K562 (cell line): ENCODE measurements at regions not wholly inside any gene's neighbourhood (a gene's known extent, or its start where the extent isn't known, plus 50 kb on each side); places are given as distances from the start of the nearest gene placed in this dataset.

Source experiments
- ATAC-seq: fragments of 200-7000 bp; cut with Tn5 transposase; 3 replicates; pipeline ENCODE4 v1.9.1; 2020; ENCODE audit warnings: moderate library complexity
- BruUV-seq: library from RNA; stranded (reverse); fragments of 400-500 nt; replicated peaks from 2 replicates; lab custom pipeline; 2021; lab: Mats Ljungman, UMichigan
- CTCF ChIA-PET: fragments of 300-600 bp; formaldehyde crosslinking; extraction: SDS; loops from one replicate; lab custom pipeline; 2021; ENCODE audit warnings: low intra/inter-chr PET ratio; lab: Yijun Ruan, JAX
- POLR2A ChIA-PET: fragments of 300-600, 350-650 bp; sonication (Branson Sonifier 250); formaldehyde crosslinking; extraction: SDS; loops from one replicate; lab custom pipeline; 2021; ENCODE audit warnings: antibody characterized with exemption, inconsistent platforms; lab: Yijun Ruan, JAX
- DNase-seq, 4 experiments: peaks; one replicate each; pipeline versions ENCODE4 v3.0.0 to v3.0.0-alpha.2; 2011 to 2018; ENCODE audit warnings: low spot score in 3 of 4, mixed read lengths in 3 of 4; ENCODE audit errors: extremely low read depth in 1 of 4
- FAIRE-seq: peaks from 2 replicates; lab custom pipeline; 2011; peaks lifted over from hg19 to GRCh38; lab: Jason Lieb, UNC
- H2AFZ ChIP-seq: 2 replicates; pipeline ENCODE4 v1.6.0; 2011; ENCODE audit warnings: low read depth, low read length, control low read depth, inconsistent platforms
- H3K27ac ChIP-seq: fragments of 200-600 bp; 3 replicates; pipeline ENCODE4 v1.8.0; 2011; ENCODE audit warnings: low read depth, mild to moderate bottlenecking, control low read depth, inconsistent platforms, low read length, moderate library complexity, mixed read lengths; ENCODE audit errors: extremely low read depth
- H3K27me3 ChIP-seq, 2 experiments: fragments of 300-600 bp in 1 of 2; 2 replicates in 1 of 2; 3 replicates in 1 of 2; pipeline versions ENCODE4 v1.6.0 to v1.8.0; 2011; ENCODE audit warnings: inconsistent platforms in 2 of 2, low read length in 2 of 2, mild to moderate bottlenecking in 1 of 2, mixed read lengths in 1 of 2, moderate library complexity in 1 of 2; ENCODE audit not compliant: control insufficient read depth in 2 of 2, insufficient read depth in 2 of 2
- H3K36me3 ChIP-seq: fragments of 300-600 bp; 3 replicates; pipeline ENCODE4 v1.8.0; 2011; ENCODE audit warnings: mild to moderate bottlenecking, low read length, inconsistent platforms; ENCODE audit not compliant: control insufficient read depth, insufficient read depth
- H3K4me1 ChIP-seq, 2 experiments: fragments of 200-600 bp in 1 of 2; replicated peaks in 1 of 2; 2 replicates in 1 of 2; 3 replicates in 1 of 2; pipeline versions ENCODE4 v1.5.1 to v1.8.0; 2011; ENCODE audit warnings: inconsistent platforms in 2 of 2, low read length in 2 of 2, mild to moderate bottlenecking in 1 of 2, mixed read lengths in 1 of 2, moderate library complexity in 1 of 2; ENCODE audit not compliant: control insufficient read depth in 2 of 2, insufficient read depth in 2 of 2
- H3K4me2 ChIP-seq: 2 replicates; pipeline ENCODE4 v1.6.1; 2011; ENCODE audit warnings: low read length, control low read depth, inconsistent platforms, mixed read lengths; ENCODE audit not compliant: insufficient read depth
- H3K4me3 ChIP-seq: fragments of 200-600 bp; sonication (generic), shearing (Covaris generic); 2 replicates; pipeline ENCODE4 v1.5.1; 2016; ENCODE audit warnings: control low read depth, inconsistent platforms
- H3K79me2 ChIP-seq: fragments of 200-600 bp; 3 replicates; pipeline ENCODE4 v1.8.0; 2011; ENCODE audit warnings: low read length, inconsistent platforms; ENCODE audit not compliant: control insufficient read depth, insufficient read depth
- H3K9ac ChIP-seq, 2 experiments: 2 replicates each; pipeline versions ENCODE4 v1.6.0 to v1.6.1; 2011; ENCODE audit warnings: low read depth in 2 of 2, low read length in 2 of 2, control low read depth in 1 of 2, inconsistent platforms in 1 of 2, mild to moderate bottlenecking in 1 of 2, mixed read lengths in 1 of 2; ENCODE audit not compliant: insufficient read depth in 1 of 2
- H3K9me1 ChIP-seq: one replicate; pipeline ENCODE4 v1.6.0; 2011; ENCODE audit warnings: inconsistent platforms, mild to moderate bottlenecking, low read length, moderate library complexity; ENCODE audit not compliant: control insufficient read depth, insufficient read depth
- H3K9me3 ChIP-seq: replicated peaks from 2 replicates; pipeline ENCODE4 v1.5.1; 2011; ENCODE audit warnings: low read depth, low read length, inconsistent platforms; ENCODE audit not compliant: control insufficient read depth, insufficient read depth
- H4K20me1 ChIP-seq: replicated peaks from 2 replicates; pipeline ENCODE4 v1.6.1; 2011; ENCODE audit warnings: low read length, inconsistent platforms, mixed read lengths; ENCODE audit not compliant: control insufficient read depth, insufficient read depth
- CBFB ChIP-seq: sonication (generic); formaldehyde crosslinking; IDR thresholded peaks from 2 replicates; pipeline ENCODE4 v1.4.0; 2020; ENCODE audit warnings: mild to moderate bottlenecking, missing genetic modification reagents
- GATAD2A ChIP-seq: fragments of 450-650 bp; IDR thresholded peaks from 2 replicates; pipeline ENCODE4 v1.6.1; 2017
- NUFIP1 ChIP-seq: fragments of 450-650 bp; IDR thresholded peaks from 2 replicates; pipeline ENCODE4 v1.6.1; 2018; ENCODE audit not compliant: partially characterized antibody
- POU5F1 ChIP-seq: fragments of 150-350 bp; IDR thresholded peaks from 2 replicates; pipeline ENCODE4 v1.6.1; 2014; ENCODE audit warnings: borderline replicate concordance, low read length, low read depth, mild to moderate bottlenecking; ENCODE audit not compliant: partially characterized antibody
- RAD51 ChIP-seq: fragments of 450-650 bp; IDR thresholded peaks from 2 replicates; pipeline ENCODE4 v1.7.1; 2016; ENCODE audit warnings: low read depth, mild to moderate bottlenecking, borderline replicate concordance
- WGBS: fragments of 100-300 bp; shearing (Covaris generic); methylation state at CpG from one replicate; pipeline ENCODE4 v1.1.6; 2016; ENCODE audit warnings: low coverage, mixed read lengths; ENCODE audit not compliant: insufficient coverage; ENCODE audit errors: missing lambda C conversion rate; 5-methylcytosine and 5-hydroxymethylcytosine counted together
- in situ Hi-C: fragments of 300-500 bp; cut with MboI; formaldehyde crosslinking; loops from 4 replicates; pipeline ENCODE4 v1.15.0; 2018; ENCODE audit warnings: inconsistent platforms, mixed read lengths
- intact Hi-C: fragments of 100-400 bp; cut with micrococcal nuclease; formaldehyde crosslinking; loops from 2 replicates; pipeline ENCODE4 v1.14.2; 2022
- TF ChIP-seq, protein P1 (sequence below): sonication (generic); formaldehyde crosslinking; IDR thresholded peaks from 2 replicates; pipeline ENCODE4 v1.9.0; 2022; ENCODE audit warnings: mild to moderate bottlenecking, missing genetic modification reagents
- TF ChIP-seq, protein P2 (sequence below): fragments of 450-650 bp; conservative IDR thresholded peaks from 2 replicates; pipeline ENCODE4 v1.6.1; 2016; ENCODE audit warnings: missing genetic modification characterization, low read depth, mild to moderate bottlenecking, control low read depth, missing compliant biosample characterization
- TF ChIP-seq, protein P3 (sequence below): fragments of 200-600 bp; sonication (generic); IDR thresholded peaks from one replicate; pipeline ENCODE4 v1.6.1; 2012; ENCODE audit warnings: mild to moderate bottlenecking, low read depth, low read length, inconsistent platforms

DNA sequence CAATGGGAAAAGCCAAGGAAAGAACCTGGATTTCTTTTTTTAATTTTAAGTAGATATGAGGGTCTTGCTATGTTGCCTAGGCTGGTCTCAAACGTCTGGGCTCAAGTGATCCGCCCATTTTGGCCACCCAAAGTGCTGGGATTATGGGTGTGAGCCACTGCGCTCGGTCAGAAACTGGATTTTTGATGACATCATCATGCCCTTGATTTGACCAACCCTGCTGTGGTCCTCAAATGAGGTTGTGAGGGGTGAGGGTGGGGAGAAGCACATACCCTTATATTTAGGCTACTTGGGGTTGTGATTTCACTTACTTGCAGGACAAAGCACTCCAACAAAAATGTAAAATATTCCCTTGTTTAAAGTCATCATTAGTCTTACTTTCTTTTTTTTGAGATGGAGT is 70.4 kb downstream of the C3orf38 start (continued):
- TF ChIP-seq, protein P1, sequence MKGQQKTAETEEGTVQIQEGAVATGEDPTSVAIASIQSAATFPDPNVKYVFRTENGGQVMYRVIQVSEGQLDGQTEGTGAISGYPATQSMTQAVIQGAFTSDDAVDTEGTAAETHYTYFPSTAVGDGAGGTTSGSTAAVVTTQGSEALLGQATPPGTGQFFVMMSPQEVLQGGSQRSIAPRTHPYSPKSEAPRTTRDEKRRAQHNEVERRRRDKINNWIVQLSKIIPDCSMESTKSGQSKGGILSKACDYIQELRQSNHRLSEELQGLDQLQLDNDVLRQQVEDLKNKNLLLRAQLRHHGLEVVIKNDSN (CRISPR knock-in tag): no peak

DNA sequence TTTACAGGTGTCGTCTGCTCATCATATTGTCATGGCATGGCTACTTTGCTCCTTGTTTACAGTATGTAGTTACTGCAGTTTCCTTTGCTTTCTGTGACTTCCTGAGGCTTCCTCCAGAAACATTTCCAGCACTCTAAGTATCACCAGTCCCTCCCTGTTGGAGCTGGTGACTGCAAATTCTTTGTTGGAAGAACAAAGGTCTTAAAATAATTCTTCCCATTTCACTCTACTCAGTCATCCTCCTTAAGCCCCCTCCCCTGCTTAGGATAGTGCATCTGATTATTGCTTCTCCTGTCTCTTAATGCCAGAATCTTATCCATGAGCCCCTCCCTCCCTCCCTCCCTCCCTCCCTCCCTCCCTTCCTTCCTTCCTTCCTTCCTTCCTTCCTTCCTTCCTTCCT is 72.0 kb downstream of the C3orf38 start:
- POLR2A ChIA-PET: no interaction called here
- FAIRE-seq: no peak
- intact Hi-C loops (no loop called here), in situ Hi-C loops (loop anchor here (25.0 kb wide), 1 partner anchor 1866 kb away; no protein-coding TSS in a partner anchor)
- no peaks in the 10 kb centered on the region for H3K9me1 ChIP-seq
- no peak overlapping the region for H3K27ac ChIP-seq
- no peak for DNase-seq
- H3K9me3 ChIP-seq: no peaks in the 10 kb centered on the region
- no peaks in the 10 kb centered on the region for H3K79me2 ChIP-seq
- no peak overlapping the region for H3K4me3 ChIP-seq
- H4K20me1 ChIP-seq: no peaks in the 10 kb centered on the region
- H2AFZ ChIP-seq: no peak overlapping the region
- BruUV-seq: no TSS peak
- no peaks in the 10 kb centered on the region for H3K4me1 ChIP-seq
- H3K27me3 ChIP-seq: no peaks in the 10 kb centered on the region
- no peak overlapping the region for H3K4me2 ChIP-seq
- H3K36me3 ChIP-seq: no peaks in the 10 kb centered on the region
- no peak overlapping the region for H3K9ac ChIP-seq
- 0% methylated on average over 1 of the region's 1 CpG for WGBS
- CTCF ChIA-PET: no interaction called here
- no peak for ATAC-seq
- TF ChIP-seq CBFB (no peak), RAD51 (no peak), NUFIP1 (no peak), GATAD2A (no peak), POU5F1 (no peak)
- TF ChIP-seq, protein P2, sequence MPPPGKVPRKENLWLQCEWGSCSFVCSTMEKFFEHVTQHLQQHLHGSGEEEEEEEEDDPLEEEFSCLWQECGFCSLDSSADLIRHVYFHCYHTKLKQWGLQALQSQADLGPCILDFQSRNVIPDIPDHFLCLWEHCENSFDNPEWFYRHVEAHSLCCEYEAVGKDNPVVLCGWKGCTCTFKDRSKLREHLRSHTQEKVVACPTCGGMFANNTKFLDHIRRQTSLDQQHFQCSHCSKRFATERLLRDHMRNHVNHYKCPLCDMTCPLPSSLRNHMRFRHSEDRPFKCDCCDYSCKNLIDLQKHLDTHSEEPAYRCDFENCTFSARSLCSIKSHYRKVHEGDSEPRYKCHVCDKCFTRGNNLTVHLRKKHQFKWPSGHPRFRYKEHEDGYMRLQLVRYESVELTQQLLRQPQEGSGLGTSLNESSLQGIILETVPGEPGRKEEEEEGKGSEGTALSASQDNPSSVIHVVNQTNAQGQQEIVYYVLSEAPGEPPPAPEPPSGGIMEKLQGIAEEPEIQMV (tag): no peak
- TF ChIP-seq, protein P3, sequence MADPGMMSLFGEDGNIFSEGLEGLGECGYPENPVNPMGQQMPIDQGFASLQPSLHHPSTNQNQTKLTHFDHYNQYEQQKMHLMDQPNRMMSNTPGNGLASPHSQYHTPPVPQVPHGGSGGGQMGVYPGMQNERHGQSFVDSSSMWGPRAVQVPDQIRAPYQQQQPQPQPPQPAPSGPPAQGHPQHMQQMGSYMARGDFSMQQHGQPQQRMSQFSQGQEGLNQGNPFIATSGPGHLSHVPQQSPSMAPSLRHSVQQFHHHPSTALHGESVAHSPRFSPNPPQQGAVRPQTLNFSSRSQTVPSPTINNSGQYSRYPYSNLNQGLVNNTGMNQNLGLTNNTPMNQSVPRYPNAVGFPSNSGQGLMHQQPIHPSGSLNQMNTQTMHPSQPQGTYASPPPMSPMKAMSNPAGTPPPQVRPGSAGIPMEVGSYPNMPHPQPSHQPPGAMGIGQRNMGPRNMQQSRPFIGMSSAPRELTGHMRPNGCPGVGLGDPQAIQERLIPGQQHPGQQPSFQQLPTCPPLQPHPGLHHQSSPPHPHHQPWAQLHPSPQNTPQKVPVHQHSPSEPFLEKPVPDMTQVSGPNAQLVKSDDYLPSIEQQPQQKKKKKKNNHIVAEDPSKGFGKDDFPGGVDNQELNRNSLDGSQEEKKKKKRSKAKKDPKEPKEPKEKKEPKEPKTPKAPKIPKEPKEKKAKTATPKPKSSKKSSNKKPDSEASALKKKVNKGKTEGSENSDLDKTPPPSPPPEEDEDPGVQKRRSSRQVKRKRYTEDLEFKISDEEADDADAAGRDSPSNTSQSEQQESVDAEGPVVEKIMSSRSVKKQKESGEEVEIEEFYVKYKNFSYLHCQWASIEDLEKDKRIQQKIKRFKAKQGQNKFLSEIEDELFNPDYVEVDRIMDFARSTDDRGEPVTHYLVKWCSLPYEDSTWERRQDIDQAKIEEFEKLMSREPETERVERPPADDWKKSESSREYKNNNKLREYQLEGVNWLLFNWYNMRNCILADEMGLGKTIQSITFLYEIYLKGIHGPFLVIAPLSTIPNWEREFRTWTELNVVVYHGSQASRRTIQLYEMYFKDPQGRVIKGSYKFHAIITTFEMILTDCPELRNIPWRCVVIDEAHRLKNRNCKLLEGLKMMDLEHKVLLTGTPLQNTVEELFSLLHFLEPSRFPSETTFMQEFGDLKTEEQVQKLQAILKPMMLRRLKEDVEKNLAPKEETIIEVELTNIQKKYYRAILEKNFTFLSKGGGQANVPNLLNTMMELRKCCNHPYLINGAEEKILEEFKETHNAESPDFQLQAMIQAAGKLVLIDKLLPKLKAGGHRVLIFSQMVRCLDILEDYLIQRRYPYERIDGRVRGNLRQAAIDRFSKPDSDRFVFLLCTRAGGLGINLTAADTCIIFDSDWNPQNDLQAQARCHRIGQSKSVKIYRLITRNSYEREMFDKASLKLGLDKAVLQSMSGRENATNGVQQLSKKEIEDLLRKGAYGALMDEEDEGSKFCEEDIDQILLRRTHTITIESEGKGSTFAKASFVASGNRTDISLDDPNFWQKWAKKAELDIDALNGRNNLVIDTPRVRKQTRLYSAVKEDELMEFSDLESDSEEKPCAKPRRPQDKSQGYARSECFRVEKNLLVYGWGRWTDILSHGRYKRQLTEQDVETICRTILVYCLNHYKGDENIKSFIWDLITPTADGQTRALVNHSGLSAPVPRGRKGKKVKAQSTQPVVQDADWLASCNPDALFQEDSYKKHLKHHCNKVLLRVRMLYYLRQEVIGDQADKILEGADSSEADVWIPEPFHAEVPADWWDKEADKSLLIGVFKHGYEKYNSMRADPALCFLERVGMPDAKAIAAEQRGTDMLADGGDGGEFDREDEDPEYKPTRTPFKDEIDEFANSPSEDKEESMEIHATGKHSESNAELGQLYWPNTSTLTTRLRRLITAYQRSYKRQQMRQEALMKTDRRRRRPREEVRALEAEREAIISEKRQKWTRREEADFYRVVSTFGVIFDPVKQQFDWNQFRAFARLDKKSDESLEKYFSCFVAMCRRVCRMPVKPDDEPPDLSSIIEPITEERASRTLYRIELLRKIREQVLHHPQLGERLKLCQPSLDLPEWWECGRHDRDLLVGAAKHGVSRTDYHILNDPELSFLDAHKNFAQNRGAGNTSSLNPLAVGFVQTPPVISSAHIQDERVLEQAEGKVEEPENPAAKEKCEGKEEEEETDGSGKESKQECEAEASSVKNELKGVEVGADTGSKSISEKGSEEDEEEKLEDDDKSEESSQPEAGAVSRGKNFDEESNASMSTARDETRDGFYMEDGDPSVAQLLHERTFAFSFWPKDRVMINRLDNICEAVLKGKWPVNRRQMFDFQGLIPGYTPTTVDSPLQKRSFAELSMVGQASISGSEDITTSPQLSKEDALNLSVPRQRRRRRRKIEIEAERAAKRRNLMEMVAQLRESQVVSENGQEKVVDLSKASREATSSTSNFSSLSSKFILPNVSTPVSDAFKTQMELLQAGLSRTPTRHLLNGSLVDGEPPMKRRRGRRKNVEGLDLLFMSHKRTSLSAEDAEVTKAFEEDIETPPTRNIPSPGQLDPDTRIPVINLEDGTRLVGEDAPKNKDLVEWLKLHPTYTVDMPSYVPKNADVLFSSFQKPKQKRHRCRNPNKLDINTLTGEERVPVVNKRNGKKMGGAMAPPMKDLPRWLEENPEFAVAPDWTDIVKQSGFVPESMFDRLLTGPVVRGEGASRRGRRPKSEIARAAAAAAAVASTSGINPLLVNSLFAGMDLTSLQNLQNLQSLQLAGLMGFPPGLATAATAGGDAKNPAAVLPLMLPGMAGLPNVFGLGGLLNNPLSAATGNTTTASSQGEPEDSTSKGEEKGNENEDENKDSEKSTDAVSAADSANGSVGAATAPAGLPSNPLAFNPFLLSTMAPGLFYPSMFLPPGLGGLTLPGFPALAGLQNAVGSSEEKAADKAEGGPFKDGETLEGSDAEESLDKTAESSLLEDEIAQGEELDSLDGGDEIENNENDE: no peak
